Esophagus muscularis mucosa (tissue), 3 donors: ENCODE measurements at regions not wholly inside any gene's neighbourhood (a gene's known extent, or its start where the extent isn't known, plus 50 kb on each side); places are given as distances from the start of the nearest gene placed in this dataset.

Source experiments
- EP300 ChIP-seq: sonication (generic); formaldehyde crosslinking; IDR thresholded peaks from one replicate; pipeline ENCODE4 v1.6.1; 2017; ENCODE audit warnings: antibody characterized with exemption
- TF ChIP-seq, protein P1 (sequence below), 3 experiments: fragments of 200-600 bp in 2 of 3; fragments of 450-650 bp in 1 of 3; sonication (generic) in 2 of 3; IDR thresholded peaks; one replicate each; pipeline ENCODE4 v1.5.1; 2017 to 2019; ENCODE audit warnings: antibody characterized with exemption in 3 of 3, mild to moderate bottlenecking in 2 of 3, moderate library complexity in 1 of 3

DNA sequence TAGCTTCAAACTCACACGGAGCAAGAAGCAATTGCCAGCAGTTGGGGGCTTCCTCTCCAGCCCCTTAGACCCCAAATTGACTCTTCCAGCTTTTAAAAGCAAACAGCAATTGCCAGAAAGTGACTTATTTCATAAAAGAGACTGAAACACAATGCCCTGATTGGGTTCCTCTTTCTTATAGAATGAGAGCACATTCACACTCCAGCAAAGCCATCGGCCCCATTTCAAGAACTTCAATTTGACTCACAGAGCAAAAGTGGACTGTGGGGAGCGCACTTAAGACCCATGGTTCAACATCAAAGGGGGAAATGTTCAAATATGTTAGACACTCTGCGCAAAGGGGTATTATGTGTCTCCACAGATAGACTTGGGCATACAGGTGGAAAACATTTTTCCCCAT lies 484.7 kb downstream of the BCL11A start:
- TF ChIP-seq, protein P1, sequence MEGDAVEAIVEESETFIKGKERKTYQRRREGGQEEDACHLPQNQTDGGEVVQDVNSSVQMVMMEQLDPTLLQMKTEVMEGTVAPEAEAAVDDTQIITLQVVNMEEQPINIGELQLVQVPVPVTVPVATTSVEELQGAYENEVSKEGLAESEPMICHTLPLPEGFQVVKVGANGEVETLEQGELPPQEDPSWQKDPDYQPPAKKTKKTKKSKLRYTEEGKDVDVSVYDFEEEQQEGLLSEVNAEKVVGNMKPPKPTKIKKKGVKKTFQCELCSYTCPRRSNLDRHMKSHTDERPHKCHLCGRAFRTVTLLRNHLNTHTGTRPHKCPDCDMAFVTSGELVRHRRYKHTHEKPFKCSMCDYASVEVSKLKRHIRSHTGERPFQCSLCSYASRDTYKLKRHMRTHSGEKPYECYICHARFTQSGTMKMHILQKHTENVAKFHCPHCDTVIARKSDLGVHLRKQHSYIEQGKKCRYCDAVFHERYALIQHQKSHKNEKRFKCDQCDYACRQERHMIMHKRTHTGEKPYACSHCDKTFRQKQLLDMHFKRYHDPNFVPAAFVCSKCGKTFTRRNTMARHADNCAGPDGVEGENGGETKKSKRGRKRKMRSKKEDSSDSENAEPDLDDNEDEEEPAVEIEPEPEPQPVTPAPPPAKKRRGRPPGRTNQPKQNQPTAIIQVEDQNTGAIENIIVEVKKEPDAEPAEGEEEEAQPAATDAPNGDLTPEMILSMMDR (IDR thresholded peaks at IDR 0.05), result no peak
- TF ChIP-seq EP300, result no peak
